ENCODE measurements at regions not wholly inside any gene's neighbourhood (a gene's known extent, or its start where the extent isn't known, plus 50 kb on each side); places are given as distances from the start of the nearest gene placed in this dataset.

- intact Hi-C loops (cut with DNase I), result loop anchor here in 1 of 10 donors (10.0 kb wide), 1 partner anchor 89 kb away; no protein-coding TSS in a partner anchor
- DNase-seq (no peak), ATAC-seq (no peak)
- WGBS, 4 donors, result 66 to 86% (median 81%) methylated on average over 2 of the region's 2 CpGs
- no peaks in the 10 kb centered on the region for H3K27me3 ChIP-seq
- peaks cover 0 to 10% (median 0%) of the 10 kb centered on the region in 12 donors for H3K4me1 ChIP-seq
- H3K27ac ChIP-seq, result no peak overlapping the region
- H3K36me3 ChIP-seq, result no peaks in the 10 kb centered on the region
- TF ChIP-seq, protein P1, sequence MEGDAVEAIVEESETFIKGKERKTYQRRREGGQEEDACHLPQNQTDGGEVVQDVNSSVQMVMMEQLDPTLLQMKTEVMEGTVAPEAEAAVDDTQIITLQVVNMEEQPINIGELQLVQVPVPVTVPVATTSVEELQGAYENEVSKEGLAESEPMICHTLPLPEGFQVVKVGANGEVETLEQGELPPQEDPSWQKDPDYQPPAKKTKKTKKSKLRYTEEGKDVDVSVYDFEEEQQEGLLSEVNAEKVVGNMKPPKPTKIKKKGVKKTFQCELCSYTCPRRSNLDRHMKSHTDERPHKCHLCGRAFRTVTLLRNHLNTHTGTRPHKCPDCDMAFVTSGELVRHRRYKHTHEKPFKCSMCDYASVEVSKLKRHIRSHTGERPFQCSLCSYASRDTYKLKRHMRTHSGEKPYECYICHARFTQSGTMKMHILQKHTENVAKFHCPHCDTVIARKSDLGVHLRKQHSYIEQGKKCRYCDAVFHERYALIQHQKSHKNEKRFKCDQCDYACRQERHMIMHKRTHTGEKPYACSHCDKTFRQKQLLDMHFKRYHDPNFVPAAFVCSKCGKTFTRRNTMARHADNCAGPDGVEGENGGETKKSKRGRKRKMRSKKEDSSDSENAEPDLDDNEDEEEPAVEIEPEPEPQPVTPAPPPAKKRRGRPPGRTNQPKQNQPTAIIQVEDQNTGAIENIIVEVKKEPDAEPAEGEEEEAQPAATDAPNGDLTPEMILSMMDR (IDR thresholded peaks at IDR 0.05), result no peak
- TF ChIP-seq POLR2A (IDR thresholded peaks at IDR 0.05), result no peak
- H3K4me3 ChIP-seq, result no peak overlapping the region
- H3K9me3 ChIP-seq, result no peaks in the 10 kb centered on the region
Measured at GRCh38 chr7:12945901-12946300, 258.5 kb downstream of the ARL4A start.

DNA sequence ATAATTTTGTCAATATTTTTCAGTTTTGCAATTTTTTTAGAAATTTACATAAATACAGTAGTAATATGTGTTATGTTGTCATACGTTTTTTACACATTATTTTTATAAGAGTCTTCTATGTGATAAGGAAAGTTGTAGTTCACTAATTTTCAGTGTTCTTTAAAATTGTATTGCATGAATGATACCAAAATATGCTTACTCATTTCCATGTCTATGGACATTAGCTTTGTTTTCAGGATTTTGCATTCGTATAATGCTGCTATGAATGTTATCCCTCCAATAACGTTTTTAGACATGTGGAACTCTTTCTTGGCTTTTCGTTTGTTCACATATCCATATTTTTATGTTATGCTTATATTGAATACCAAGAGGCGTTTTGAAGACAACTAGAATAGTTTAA, 260.0 kb downstream of the ARL4A start:
- intact Hi-C loops (cut with DNase I), result loop anchor here in 1 of 10 donors (10.0 kb wide), 1 partner anchor 87 kb away; no protein-coding TSS in a partner anchor
- no peak for DNase-seq
- H3K27me3 ChIP-seq, result no peaks in the 10 kb centered on the region
- no peak overlapping the region for H3K4me3 ChIP-seq
- 84 to 89% (median 88%) methylated on average over 5 of the region's 5 CpGs for WGBS, 4 donors
- no peaks in the 10 kb centered on the region for H3K9me3 ChIP-seq
- no peak for ATAC-seq
- no peaks in the 10 kb centered on the region for H3K36me3 ChIP-seq
- no peak overlapping the region for H3K27ac ChIP-seq
- peaks cover 0 to 7% (median 0%) of the 10 kb centered on the region in 12 donors for H3K4me1 ChIP-seq
- TF ChIP-seq, protein P1 (IDR thresholded peaks at IDR 0.05), result no peak
- no peak for TF ChIP-seq POLR2A (IDR thresholded peaks at IDR 0.05)

DNA sequence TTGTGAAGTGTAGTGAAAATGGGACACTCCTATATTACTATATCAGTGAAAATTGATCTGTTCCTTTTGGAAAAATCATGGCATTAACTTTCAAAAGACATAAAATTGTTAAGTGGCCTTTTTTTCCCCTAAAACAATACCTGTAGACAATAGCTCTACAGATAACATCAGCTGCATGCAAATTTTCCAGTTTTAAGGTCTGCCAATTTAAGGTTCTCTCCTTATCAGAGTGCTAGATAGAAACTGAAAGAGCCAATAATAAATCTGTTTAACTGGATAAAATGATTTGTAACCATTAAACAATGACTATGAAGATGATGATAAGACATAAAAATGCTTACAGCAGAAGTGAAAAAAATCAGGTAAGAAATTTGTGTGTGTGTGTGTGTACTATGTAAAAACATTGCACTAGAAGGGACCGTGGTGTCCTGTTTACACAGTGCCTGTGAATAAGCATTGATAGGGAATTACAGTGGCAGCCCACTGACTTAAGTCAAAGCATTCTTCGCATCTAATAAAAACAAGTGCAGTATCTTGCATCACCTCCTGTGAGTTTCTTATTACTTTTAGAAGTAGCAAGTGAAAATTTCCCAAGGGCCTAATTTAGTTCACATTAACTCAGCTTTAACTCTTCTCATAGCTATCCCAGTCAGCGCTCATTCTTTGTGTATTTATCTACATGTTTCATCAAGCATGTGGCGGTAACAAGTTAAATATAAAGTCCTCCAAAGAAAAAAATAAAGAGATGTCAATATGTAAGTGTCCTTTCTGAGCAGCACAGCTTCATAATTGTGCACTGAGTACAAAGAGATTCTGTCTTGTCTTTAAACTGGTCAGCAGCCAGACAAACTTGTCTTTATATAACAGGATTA, 261.9 kb downstream of the ARL4A start:
- 59 to 79% (median 65%) methylated on average over 4 of the region's 4 CpGs for WGBS, 4 donors
- H3K36me3 ChIP-seq, result no peaks in the 10 kb centered on the region
- ATAC-seq (no peak), DNase-seq (no peak)
- H3K27me3 ChIP-seq, result no peaks in the 10 kb centered on the region
- H3K27ac ChIP-seq, result no peak overlapping the region
- H3K9me3 ChIP-seq, result no peaks in the 10 kb centered on the region
- intact Hi-C loops (cut with DNase I), result loop anchor here in 1 of 10 donors (10.0 kb wide), 1 partner anchor 86 kb away; no protein-coding TSS in a partner anchor
- H3K4me1 ChIP-seq, result no peaks in the 10 kb centered on the region
- TF ChIP-seq, protein P1 (IDR thresholded peaks at IDR 0.05), result no peak
- TF ChIP-seq POLR2A (IDR thresholded peaks at IDR 0.05), result no peak
- H3K4me3 ChIP-seq, result no peak overlapping the region

DNA sequence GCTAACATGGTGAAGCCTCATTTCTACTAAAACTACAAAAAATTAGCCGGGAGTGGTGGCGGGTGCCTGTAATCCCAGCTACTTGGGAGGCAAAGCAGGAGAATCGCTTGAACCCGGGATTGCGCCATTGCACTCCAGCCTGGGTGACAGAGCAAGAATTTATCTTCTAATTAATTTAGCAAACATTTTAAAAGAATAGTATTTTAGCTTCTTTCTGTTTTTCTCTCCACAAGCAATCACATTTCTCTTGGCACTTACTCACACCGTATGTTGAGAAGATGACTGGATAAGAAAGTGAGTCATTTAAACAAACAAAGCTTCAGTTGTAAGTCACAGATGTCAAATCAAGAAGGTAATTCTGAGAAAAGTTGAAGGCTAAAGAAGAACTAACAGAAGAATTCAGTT, 264.0 kb downstream of the ARL4A start:
- H3K27me3 ChIP-seq, result no peaks in the 10 kb centered on the region
- ATAC-seq, result no peak
- 91 to 94% (median 93%) methylated on average over 6 of the region's 6 CpGs for WGBS, 4 donors

More for the DNA sequence above, 264.0 kb downstream of the ARL4A start:
- no peaks in the 10 kb centered on the region for H3K36me3 ChIP-seq
- no peaks in the 10 kb centered on the region for H3K9me3 ChIP-seq
- H3K4me1 ChIP-seq, result no peaks in the 10 kb centered on the region
- H3K4me3 ChIP-seq, result no peak overlapping the region
- intact Hi-C loops (cut with DNase I), result no loop called here
- DNase-seq, result no peak
- TF ChIP-seq, protein P1 (IDR thresholded peaks at IDR 0.05), result no peak
- no peak overlapping the region for H3K27ac ChIP-seq

Data from heart left ventricle (tissue), 16 donors.